SJSA1 (cell line): ENCODE measurements at regions not wholly inside any gene's neighbourhood (a gene's known extent, or its start where the extent isn't known, plus 50 kb on each side); places are given as distances from the start of the nearest gene placed in this dataset.
A peak's percentile ranks its signal among the peaks of the same experiment; 100 is the strongest.

ENCODE experiments used
- DNase-seq, 2 experiments: peaks; one replicate each; pipeline ENCODE4 v3.0.0-alpha.2; 2015 to 2020; ENCODE audit warnings: low spot score in 2 of 2, low read depth in 1 of 2
- H3K27ac ChIP-seq: fragments of 250-450 bp; sonication (Bioruptor Pico); 2 replicates; pipeline ENCODE4 v1.5.1; 2020; ENCODE audit warnings: mild to moderate bottlenecking, moderate library complexity
- H3K27me3 ChIP-seq: fragments of 250-450 bp; sonication (Bioruptor Pico); replicated peaks from 2 replicates; pipeline ENCODE4 v1.5.1; 2020; ENCODE audit warnings: mild to moderate bottlenecking, moderate library complexity
- H3K36me3 ChIP-seq: fragments of 250-450 bp; sonication (Bioruptor Pico); 2 replicates; pipeline ENCODE4 v1.5.1; 2020; ENCODE audit warnings: mild to moderate bottlenecking
- H3K4me1 ChIP-seq: fragments of 250-450 bp; sonication (Bioruptor Pico); replicated peaks from 2 replicates; pipeline ENCODE4 v1.6.1; 2021; ENCODE audit warnings: mild to moderate bottlenecking
- H3K4me3 ChIP-seq: fragments of 250-450 bp; sonication (Bioruptor Pico); 2 replicates; pipeline ENCODE4 v1.5.1; 2020; ENCODE audit warnings: mild to moderate bottlenecking
- H3K9me3 ChIP-seq: fragments of 250-450 bp; sonication (Bioruptor Pico); replicated peaks from 2 replicates; pipeline ENCODE4 v1.5.1; 2020; ENCODE audit warnings: mild to moderate bottlenecking

- Histone ChIP-seq H3K4me1 (no peaks in the 10 kb centered on the region), H3K27ac (no peak overlapping the region), H3K27me3 (no peaks in the 10 kb centered on the region), H3K4me3 (no peak overlapping the region), H3K36me3 (no peaks in the 10 kb centered on the region), H3K9me3 (no peaks in the 10 kb centered on the region)
- no peak for DNase-seq
Measured at GRCh38 chr10:63887023-63887589, 365.9 kb downstream of the REEP3 start.

DNA sequence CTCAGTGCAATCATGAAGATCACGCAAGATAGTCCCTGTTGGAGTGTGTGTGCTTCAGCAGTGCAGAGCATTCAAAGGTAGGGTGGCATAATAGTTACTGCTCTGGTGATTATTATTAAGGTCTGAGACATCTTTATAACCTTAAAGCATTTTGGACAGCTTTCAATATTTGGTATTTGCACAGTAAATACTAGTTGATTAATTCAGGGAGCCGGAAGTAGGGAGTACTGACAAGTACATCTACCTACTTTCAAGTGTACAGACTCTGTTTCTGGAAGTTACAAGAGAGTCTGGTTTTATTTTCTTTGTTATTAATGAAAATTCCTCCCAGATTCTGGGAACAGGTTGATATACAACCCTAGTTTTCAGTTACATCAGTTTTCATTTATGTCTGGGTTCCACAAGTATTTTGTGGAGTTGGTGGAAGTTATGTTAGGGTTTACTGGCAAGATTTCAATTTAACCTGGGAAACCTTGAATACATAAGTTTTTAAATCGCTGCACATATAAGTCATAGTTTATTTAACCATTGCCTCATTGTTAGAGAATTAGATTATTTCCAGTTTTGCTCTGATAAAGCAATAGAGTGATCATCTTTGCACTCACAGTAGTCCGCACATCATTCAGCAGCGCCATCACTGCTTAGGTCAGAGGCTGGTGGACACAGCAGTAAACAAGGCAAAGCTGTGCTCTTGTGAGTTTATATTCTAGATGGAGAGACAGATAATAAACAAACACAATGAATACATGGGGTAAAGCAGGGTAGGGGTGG is 366.6 kb downstream of the REEP3 start:
- H3K9me3 ChIP-seq: no peaks in the 10 kb centered on the region
- H3K4me1 ChIP-seq: no peaks in the 10 kb centered on the region
- no peak overlapping the region for H3K4me3 ChIP-seq
- no peaks in the 10 kb centered on the region for H3K36me3 ChIP-seq
- H3K27me3 ChIP-seq: no peaks in the 10 kb centered on the region
- H3K27ac ChIP-seq: no peak overlapping the region
- DNase-seq: no peak

GRCh38 chr10:63889803-63890202 is 368.6 kb downstream of the REEP3 start:
- Histone ChIP-seq H3K36me3 (no peaks in the 10 kb centered on the region), H3K4me1 (no peaks in the 10 kb centered on the region), H3K9me3 (no peaks in the 10 kb centered on the region), H3K27ac (no peak overlapping the region), H3K27me3 (no peaks in the 10 kb centered on the region), H3K4me3 (no peak overlapping the region)
- no peak for DNase-seq

GRCh38 chr10:63896992-63897391 is 375.8 kb downstream of the REEP3 start:
- H3K27ac ChIP-seq: no peak overlapping the region
- H3K9me3 ChIP-seq: no peaks in the 10 kb centered on the region
- H3K4me1 ChIP-seq: no peaks in the 10 kb centered on the region

GRCh38 chr10:63899673-63900300 is 378.6 kb downstream of the REEP3 start:
- no peak for DNase-seq
- Histone ChIP-seq H3K27ac (no peak overlapping the region), H3K9me3 (no peaks in the 10 kb centered on the region), H3K4me3 (no peak overlapping the region), H3K36me3 (no peaks in the 10 kb centered on the region), H3K4me1 (no peaks in the 10 kb centered on the region), H3K27me3 (no peaks in the 10 kb centered on the region)

More at GRCh38 chr10:63896992-63897391, 375.8 kb downstream of the REEP3 start:
- Histone ChIP-seq H3K27me3 (no peaks in the 10 kb centered on the region), H3K36me3 (no peaks in the 10 kb centered on the region), H3K4me3 (no peak overlapping the region)
- DNase-seq: no peak

DNA sequence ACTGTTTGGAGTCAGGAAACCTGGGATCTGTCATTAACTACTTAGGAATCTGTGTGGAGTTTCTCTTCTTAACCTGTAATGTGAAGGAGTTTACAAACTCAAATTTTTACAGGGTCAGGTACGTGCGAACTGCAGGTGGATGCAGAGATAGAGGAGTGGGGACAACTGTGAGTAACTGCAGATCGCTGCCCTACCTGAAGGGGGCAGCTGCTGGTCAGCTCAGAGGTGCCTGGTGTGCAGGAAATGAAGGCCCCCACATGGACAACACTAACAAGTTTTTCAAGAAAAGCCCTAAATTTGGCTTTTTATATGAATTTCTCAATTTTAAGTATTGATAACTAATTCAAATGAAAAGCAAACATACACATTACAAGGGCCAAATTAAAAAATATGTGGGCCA is 380.0 kb downstream of the REEP3 start:
- Histone ChIP-seq H3K27ac (no peak overlapping the region), H3K4me3 (no peak overlapping the region), H3K4me1 (no peaks in the 10 kb centered on the region), H3K27me3 (no peaks in the 10 kb centered on the region), H3K9me3 (no peaks in the 10 kb centered on the region), H3K36me3 (no peaks in the 10 kb centered on the region)
- no peak for DNase-seq

- peak in 1 of 2 experiments; percentile 2 for DNase-seq
- no peaks in the 10 kb centered on the region for H3K27me3 ChIP-seq
Measured at GRCh38 chr10:63901881-63902280, 380.7 kb downstream of the REEP3 start.

GRCh38 chr10:63910806-63911205 is 389.6 kb downstream of the REEP3 start:
- H3K36me3 ChIP-seq: no peaks in the 10 kb centered on the region
- H3K4me1 ChIP-seq: no peaks in the 10 kb centered on the region
- DNase-seq: no peak
- H3K4me3 ChIP-seq: no peak overlapping the region
- no peak overlapping the region for H3K27ac ChIP-seq
- no peaks in the 10 kb centered on the region for H3K27me3 ChIP-seq
- no peaks in the 10 kb centered on the region for H3K9me3 ChIP-seq

More at GRCh38 chr10:63901881-63902280, 380.7 kb downstream of the REEP3 start:
- H3K9me3 ChIP-seq: no peaks in the 10 kb centered on the region
- H3K4me1 ChIP-seq: no peaks in the 10 kb centered on the region
- no peak overlapping the region for H3K4me3 ChIP-seq
- H3K36me3 ChIP-seq: no peaks in the 10 kb centered on the region
- H3K27ac ChIP-seq: no peak overlapping the region

DNA sequence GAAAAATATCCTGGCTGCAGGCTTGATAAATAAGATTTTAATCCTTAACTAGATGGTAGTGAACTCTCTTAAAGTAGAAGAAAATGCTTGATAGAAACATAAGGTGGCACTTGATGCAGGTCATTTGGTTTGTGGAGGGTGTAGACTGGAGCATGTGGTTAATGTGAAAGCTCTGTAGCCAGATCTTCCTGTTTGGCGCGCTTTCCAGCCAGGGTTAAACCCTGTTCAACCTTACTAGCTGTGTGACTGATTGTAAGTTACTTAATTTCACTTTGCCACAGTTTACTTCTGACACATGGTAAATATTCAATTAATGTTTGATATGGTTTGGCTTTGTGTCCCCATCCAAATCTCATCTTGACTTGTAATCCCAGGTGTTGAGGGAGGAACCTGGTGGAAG is 394.0 kb downstream of the REEP3 start:
- no peaks in the 10 kb centered on the region for H3K36me3 ChIP-seq
- no peaks in the 10 kb centered on the region for H3K27me3 ChIP-seq
- no peaks in the 10 kb centered on the region for H3K4me1 ChIP-seq
- no peak overlapping the region for H3K27ac ChIP-seq
- no peak overlapping the region for H3K4me3 ChIP-seq
- no peaks in the 10 kb centered on the region for H3K9me3 ChIP-seq
- DNase-seq: no peak

GRCh38 chr10:63917363-63917762 is 396.2 kb downstream of the REEP3 start:
- Histone ChIP-seq H3K9me3 (no peaks in the 10 kb centered on the region), H3K36me3 (no peaks in the 10 kb centered on the region), H3K4me3 (no peak overlapping the region), H3K27me3 (no peaks in the 10 kb centered on the region), H3K4me1 (no peaks in the 10 kb centered on the region), H3K27ac (no peak overlapping the region)
- no peak for DNase-seq

GRCh38 chr10:63919575-63920279 is 398.5 kb downstream of the REEP3 start:
- Histone ChIP-seq H3K27ac (no peak overlapping the region), H3K4me1 (no peaks in the 10 kb centered on the region), H3K36me3 (no peaks in the 10 kb centered on the region), H3K27me3 (no peaks in the 10 kb centered on the region), H3K4me3 (no peak overlapping the region), H3K9me3 (no peaks in the 10 kb centered on the region)
- DNase-seq: no peak

DNA sequence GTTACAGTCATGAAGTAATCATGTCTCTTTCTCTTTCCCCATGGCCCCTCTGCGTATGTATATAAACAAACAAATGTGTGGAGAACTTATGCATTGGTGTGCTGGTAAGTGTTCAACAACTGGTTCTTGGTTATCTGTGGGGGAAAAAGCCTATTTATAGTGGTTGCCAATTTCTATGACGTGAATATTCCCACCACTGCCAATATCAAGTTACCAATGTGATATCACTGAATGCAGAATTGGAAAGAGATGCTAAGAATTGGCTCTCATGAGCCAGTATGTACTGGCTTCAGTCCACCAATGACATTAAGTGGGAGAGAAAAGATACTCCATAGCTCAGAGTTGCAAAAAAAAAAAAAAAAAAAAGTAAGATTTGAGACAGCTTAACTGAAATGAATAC is 399.7 kb downstream of the REEP3 start:
- no peaks in the 10 kb centered on the region for H3K27me3 ChIP-seq
- H3K4me3 ChIP-seq: no peak overlapping the region
- DNase-seq: no peak
- no peaks in the 10 kb centered on the region for H3K9me3 ChIP-seq
- no peaks in the 10 kb centered on the region for H3K36me3 ChIP-seq
- H3K4me1 ChIP-seq: no peaks in the 10 kb centered on the region
- no peak overlapping the region for H3K27ac ChIP-seq

GRCh38 chr10:63921908-63922467 is 400.8 kb downstream of the REEP3 start:
- H3K9me3 ChIP-seq: no peaks in the 10 kb centered on the region
- no peaks in the 10 kb centered on the region for H3K27me3 ChIP-seq
- DNase-seq: no peak
- H3K4me3 ChIP-seq: no peak overlapping the region
- H3K36me3 ChIP-seq: no peaks in the 10 kb centered on the region
- H3K27ac ChIP-seq: no peak overlapping the region
- H3K4me1 ChIP-seq: no peaks in the 10 kb centered on the region
